Astrocyte (in vitro differentiated cells and primary cell): ENCODE measurements at regions not wholly inside any gene's neighbourhood (a gene's known extent, or its start where the extent isn't known, plus 50 kb on each side); places are given as distances from the start of the nearest gene placed in this dataset.

ENCODE experiments used
- DNase-seq: peaks from one replicate; pipeline ENCODE4 v3.0.0-alpha.2; 2010; ENCODE audit warnings: low read depth
- FAIRE-seq: peaks from 2 replicates; lab custom pipeline; 2011; peaks lifted over from hg19 to GRCh38; lab: Jason Lieb, UNC
- H2AFZ ChIP-seq: 2 replicates; pipeline ENCODE4 v1.6.0; 2012; ENCODE audit warnings: low read depth, low read length, inconsistent platforms
- H3K27ac ChIP-seq: 2 replicates; pipeline ENCODE4 v1.5.1; 2011; ENCODE audit warnings: low read depth, low read length, inconsistent platforms
- H3K27me3 ChIP-seq: 2 replicates; pipeline ENCODE4 v1.6.0; 2011; ENCODE audit warnings: low read length, inconsistent platforms; ENCODE audit not compliant: insufficient read depth
- H3K36me3 ChIP-seq: 2 replicates; pipeline ENCODE4 v1.5.1; 2011; ENCODE audit warnings: low read length, inconsistent platforms; ENCODE audit not compliant: insufficient read depth
- H3K4me1 ChIP-seq: 2 replicates; pipeline ENCODE4 v1.5.1; 2011; ENCODE audit warnings: low read length, inconsistent platforms; ENCODE audit not compliant: insufficient read depth
- H3K4me2 ChIP-seq: 2 replicates; pipeline ENCODE4 v1.6.0; 2012; ENCODE audit warnings: low read length, inconsistent platforms
- H3K4me3 ChIP-seq: 2 replicates; pipeline ENCODE4 v1.5.1; 2011; ENCODE audit warnings: low read depth, mild to moderate bottlenecking, low read length, inconsistent platforms; ENCODE audit not compliant: insufficient read depth
- H3K79me2 ChIP-seq: 2 replicates; pipeline ENCODE4 v1.6.0; 2012; ENCODE audit warnings: mild to moderate bottlenecking, low read length, inconsistent platforms; ENCODE audit not compliant: insufficient read depth
- H3K9ac ChIP-seq: 2 replicates; pipeline ENCODE4 v1.6.0; 2012; ENCODE audit warnings: mild to moderate bottlenecking, low read length, inconsistent platforms
- H3K9me3 ChIP-seq: 2 replicates; pipeline ENCODE4 v1.5.1; 2012; ENCODE audit warnings: low read depth, mild to moderate bottlenecking, low read length, inconsistent platforms; ENCODE audit not compliant: insufficient read depth
- H4K20me1 ChIP-seq: 2 replicates; pipeline ENCODE4 v1.6.0; 2012; ENCODE audit warnings: low read length, inconsistent platforms; ENCODE audit not compliant: insufficient read depth
- H3K27ac Mint-ChIP-seq: one replicate; pipeline ENCODE4 v1.8.0; 2021; ENCODE audit warnings: mild to moderate bottlenecking, mixed read lengths; ENCODE audit not compliant: unreplicated experiment
- H3K27me3 Mint-ChIP-seq: one replicate; pipeline ENCODE4 v1.8.0; 2021; ENCODE audit warnings: low read depth, mixed read lengths; ENCODE audit not compliant: unreplicated experiment
- H3K36me3 Mint-ChIP-seq: one replicate; pipeline ENCODE4 v1.8.0; 2021; ENCODE audit warnings: low read depth, mixed read lengths; ENCODE audit not compliant: unreplicated experiment
- H3K4me1 Mint-ChIP-seq: one replicate; pipeline ENCODE4 v1.8.0; 2021; ENCODE audit warnings: low read depth, mixed read lengths; ENCODE audit not compliant: unreplicated experiment
- H3K4me3 Mint-ChIP-seq: one replicate; pipeline ENCODE4 v1.8.0; 2021; ENCODE audit warnings: mild to moderate bottlenecking, moderate library complexity, mixed read lengths; ENCODE audit not compliant: unreplicated experiment
- H3K9me3 Mint-ChIP-seq: one replicate; pipeline ENCODE4 v1.8.0; 2021; ENCODE audit warnings: mild to moderate bottlenecking, mixed read lengths; ENCODE audit not compliant: unreplicated experiment
- CTCF ChIP-seq: IDR thresholded peaks from 2 replicates; pipeline ENCODE4 v1.5.1; 2011; ENCODE audit warnings: low read depth, mild to moderate bottlenecking, inconsistent platforms, low read length, moderate library complexity; ENCODE audit not compliant: insufficient read depth
- EZH2 ChIP-seq: IDR thresholded peaks from 2 replicates; pipeline ENCODE4 v1.6.1; 2012; ENCODE audit warnings: mild to moderate bottlenecking, low read length, inconsistent platforms; ENCODE audit not compliant: insufficient read depth

GRCh38 chr13:39259371-39260140 is 221.3 kb downstream of the NHLRC3 start:
- H3K4me1 ChIP-seq: no peaks in the 10 kb centered on the region
- H3K36me3 Mint-ChIP-seq: no peaks in the 10 kb centered on the region
- H3K27me3 ChIP-seq: no peaks in the 10 kb centered on the region
- H3K9ac ChIP-seq: no peak overlapping the region
- no peak overlapping the region for H3K27ac ChIP-seq
- peak overlapping the region; percentile 37 for H3K27ac Mint-ChIP-seq
- no peaks in the 10 kb centered on the region for H3K4me1 Mint-ChIP-seq
- H3K9me3 ChIP-seq: no peaks in the 10 kb centered on the region
- no peak overlapping the region for H3K4me3 ChIP-seq
- FAIRE-seq (no peak), DNase-seq (no peak)
- H3K4me2 ChIP-seq: no peak overlapping the region
- H3K27me3 Mint-ChIP-seq: no peaks in the 10 kb centered on the region
- H3K79me2 ChIP-seq: no peaks in the 10 kb centered on the region
- no peak overlapping the region for H3K4me3 Mint-ChIP-seq
- H3K9me3 Mint-ChIP-seq: no peaks in the 10 kb centered on the region
- H3K36me3 ChIP-seq: no peaks in the 10 kb centered on the region
- no peaks in the 10 kb centered on the region for H4K20me1 ChIP-seq
- peak overlapping the region; percentile 10 for H2AFZ ChIP-seq
- TF ChIP-seq EZH2 (no peak), CTCF (no peak)

GRCh38 chr13:39263033-39263432 is 224.8 kb downstream of the NHLRC3 start:
- H3K4me3 Mint-ChIP-seq: no peak overlapping the region
- no peaks in the 10 kb centered on the region for H3K4me1 Mint-ChIP-seq
- H3K4me3 ChIP-seq: no peak overlapping the region
- H3K79me2 ChIP-seq: no peaks in the 10 kb centered on the region
- H3K36me3 Mint-ChIP-seq: no peaks in the 10 kb centered on the region
- FAIRE-seq (peak; percentile 26), DNase-seq (no peak)
- no peaks in the 10 kb centered on the region for H3K9me3 ChIP-seq
- TF ChIP-seq CTCF: peak; percentile 74
- TF ChIP-seq EZH2: no peak
- H3K27me3 ChIP-seq: no peaks in the 10 kb centered on the region
- H3K4me2 ChIP-seq: no peak overlapping the region
- H4K20me1 ChIP-seq: no peaks in the 10 kb centered on the region
- H3K27ac Mint-ChIP-seq: no peak overlapping the region
- H3K9me3 Mint-ChIP-seq: peaks cover 9% of the 10 kb centered on the region
- no peaks in the 10 kb centered on the region for H3K27me3 Mint-ChIP-seq
- no peaks in the 10 kb centered on the region for H3K4me1 ChIP-seq
- no peaks in the 10 kb centered on the region for H3K36me3 ChIP-seq
- H3K27ac ChIP-seq: no peak overlapping the region
- no peak overlapping the region for H2AFZ ChIP-seq
- H3K9ac ChIP-seq: no peak overlapping the region

GRCh38 chr13:39263531-39263930 is 225.3 kb downstream of the NHLRC3 start:
- Histone ChIP-seq H3K4me3 (no peak overlapping the region), H3K9me3 (no peaks in the 10 kb centered on the region), H3K4me2 (no peak overlapping the region), H3K79me2 (no peaks in the 10 kb centered on the region), H3K27me3 (no peaks in the 10 kb centered on the region), H2AFZ (no peak overlapping the region), H3K4me1 (no peaks in the 10 kb centered on the region), H3K36me3 (no peaks in the 10 kb centered on the region), H3K9ac (no peak overlapping the region), H3K27ac (no peak overlapping the region), H4K20me1 (no peaks in the 10 kb centered on the region)
- Mint-ChIP-seq H3K36me3 (no peaks in the 10 kb centered on the region), H3K4me1 (no peaks in the 10 kb centered on the region), H3K27ac (no peak overlapping the region), H3K4me3 (no peak overlapping the region), H3K27me3 (no peaks in the 10 kb centered on the region), H3K9me3 (peaks cover 9% of the 10 kb centered on the region)
- DNase-seq: no peak
- FAIRE-seq: no peak
- TF ChIP-seq CTCF (no peak), EZH2 (no peak)
